ENCODE measurements at regions not wholly inside any gene's neighbourhood (a gene's known extent, or its start where the extent isn't known, plus 50 kb on each side); places are given as distances from the start of the nearest gene placed in this dataset.

- no peak for TF ChIP-seq CTCF (IDR thresholded peaks at IDR 0.05)
- Mint-ChIP-seq H3K27ac (ENCODE audit: unreplicated experiment) (no peak overlapping the region), H3K4me3 (ENCODE audit: unreplicated experiment) (no peak overlapping the region), H3K36me3 (ENCODE audit: low read depth) (no peaks in the 10 kb centered on the region), H3K9me3 (ENCODE audit: low read depth) (peaks cover 21% of the 10 kb centered on the region), H3K27me3 (ENCODE audit: low read depth) (no peaks in the 10 kb centered on the region), H3K4me1 (ENCODE audit: low read depth) (no peaks in the 10 kb centered on the region)
- DNase-seq (ENCODE audit: low spot score), result no peak
Observed at GRCh38 chr18:43465483-43465882, 188.2 kb upstream of the SYT4 start.

GRCh38 chr18:43471873-43472272, 194.6 kb upstream of the SYT4 start:
- no peaks in the 10 kb centered on the region for H3K36me3 Mint-ChIP-seq (ENCODE audit: low read depth)
- TF ChIP-seq CTCF (IDR thresholded peaks at IDR 0.05), result no peak
- H3K9me3 Mint-ChIP-seq (ENCODE audit: low read depth), result no peaks in the 10 kb centered on the region

GRCh38 chr18:43481069-43481468, 203.8 kb upstream of the SYT4 start:
- TF ChIP-seq CTCF (IDR thresholded peaks at IDR 0.05), result no peak
- Mint-ChIP-seq H3K9me3 (ENCODE audit: low read depth) (no peaks in the 10 kb centered on the region), H3K36me3 (ENCODE audit: low read depth) (no peaks in the 10 kb centered on the region), H3K27me3 (ENCODE audit: low read depth) (peaks cover 5% of the 10 kb centered on the region), H3K4me3 (ENCODE audit: unreplicated experiment) (no peak overlapping the region), H3K4me1 (ENCODE audit: low read depth) (no peaks in the 10 kb centered on the region), H3K27ac (ENCODE audit: unreplicated experiment) (no peak overlapping the region)
- no peak for DNase-seq (ENCODE audit: low spot score)

More at GRCh38 chr18:43471873-43472272, 194.6 kb upstream of the SYT4 start:
- no peaks in the 10 kb centered on the region for H3K4me1 Mint-ChIP-seq (ENCODE audit: low read depth)
- DNase-seq (ENCODE audit: low spot score), result no peak
- peaks cover 13% of the 10 kb centered on the region for H3K27me3 Mint-ChIP-seq (ENCODE audit: low read depth)
- H3K4me3 Mint-ChIP-seq (ENCODE audit: unreplicated experiment), result no peak overlapping the region
- H3K27ac Mint-ChIP-seq (ENCODE audit: unreplicated experiment), result no peak overlapping the region

- Mint-ChIP-seq H3K36me3 (ENCODE audit: low read depth) (no peaks in the 10 kb centered on the region), H3K4me1 (ENCODE audit: low read depth) (no peaks in the 10 kb centered on the region), H3K4me3 (ENCODE audit: unreplicated experiment) (no peak overlapping the region), H3K27ac (ENCODE audit: unreplicated experiment) (no peak overlapping the region), H3K9me3 (ENCODE audit: low read depth) (peaks cover 3% of the 10 kb centered on the region), H3K27me3 (ENCODE audit: low read depth) (peaks cover 5% of the 10 kb centered on the region)
- DNase-seq (ENCODE audit: low spot score), result no peak
- TF ChIP-seq CTCF (IDR thresholded peaks at IDR 0.05), result no peak
Observed at GRCh38 chr18:43482136-43482535, 204.8 kb upstream of the SYT4 start.

GRCh38 chr18:43482600-43482999, 205.3 kb upstream of the SYT4 start:
- Mint-ChIP-seq H3K4me3 (ENCODE audit: unreplicated experiment) (no peak overlapping the region), H3K27ac (ENCODE audit: unreplicated experiment) (no peak overlapping the region), H3K9me3 (ENCODE audit: low read depth) (peaks cover 3% of the 10 kb centered on the region), H3K27me3 (ENCODE audit: low read depth) (peaks cover 5% of the 10 kb centered on the region), H3K4me1 (ENCODE audit: low read depth) (no peaks in the 10 kb centered on the region), H3K36me3 (ENCODE audit: low read depth) (no peaks in the 10 kb centered on the region)
- no peak for DNase-seq (ENCODE audit: low spot score)
- TF ChIP-seq CTCF (IDR thresholded peaks at IDR 0.05), result no peak

All from chondrocyte (in vitro differentiated cells).